ENCODE measurements at regions not wholly inside any gene's neighbourhood (a gene's known extent, or its start where the extent isn't known, plus 50 kb on each side); places are given as distances from the start of the nearest gene placed in this dataset.

DNA sequence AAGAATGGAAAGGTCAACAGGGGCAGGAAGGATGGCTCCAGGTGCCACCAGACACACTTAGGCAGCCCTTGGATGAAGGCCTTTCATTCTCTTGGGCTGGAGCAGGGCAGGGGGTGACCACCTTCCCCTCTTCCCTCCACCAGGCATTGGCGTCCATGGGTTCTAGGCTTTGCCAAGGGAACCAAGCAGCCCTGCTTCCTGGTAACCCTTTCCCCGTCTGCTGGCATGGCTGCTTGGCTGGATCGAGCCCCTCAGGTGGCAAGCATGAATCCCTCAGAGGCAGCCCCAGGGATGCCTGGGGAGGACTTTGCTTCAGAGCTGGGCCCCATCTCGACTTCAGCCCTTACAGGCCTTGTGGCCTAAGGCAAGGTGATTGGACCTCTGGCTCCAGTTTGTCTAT is 185.1 kb upstream of the SYT13 start:
- Histone ChIP-seq H3K36me3 (ENCODE audit: low read depth) (no peaks in the 10 kb centered on the region), H3K4me1 (ENCODE audit: insufficient read depth, poor library complexity, severe bottlenecking) (no peaks in the 10 kb centered on the region), H3K4me3 (ENCODE audit: severe bottlenecking) (no peak overlapping the region), H3K9me3 (ENCODE audit: severe bottlenecking) (no peaks in the 10 kb centered on the region), H3K27me3 (ENCODE audit: insufficient read depth, poor library complexity, severe bottlenecking) (peaks cover 2% of the 10 kb centered on the region), H3K27ac (ENCODE audit: poor library complexity, severe bottlenecking) (no peak overlapping the region)
- ATAC-seq (ENCODE audit: low read depth) (no peak), DNase-seq (ENCODE audit: low spot score) (no peak)
- TF ChIP-seq, protein P1, sequence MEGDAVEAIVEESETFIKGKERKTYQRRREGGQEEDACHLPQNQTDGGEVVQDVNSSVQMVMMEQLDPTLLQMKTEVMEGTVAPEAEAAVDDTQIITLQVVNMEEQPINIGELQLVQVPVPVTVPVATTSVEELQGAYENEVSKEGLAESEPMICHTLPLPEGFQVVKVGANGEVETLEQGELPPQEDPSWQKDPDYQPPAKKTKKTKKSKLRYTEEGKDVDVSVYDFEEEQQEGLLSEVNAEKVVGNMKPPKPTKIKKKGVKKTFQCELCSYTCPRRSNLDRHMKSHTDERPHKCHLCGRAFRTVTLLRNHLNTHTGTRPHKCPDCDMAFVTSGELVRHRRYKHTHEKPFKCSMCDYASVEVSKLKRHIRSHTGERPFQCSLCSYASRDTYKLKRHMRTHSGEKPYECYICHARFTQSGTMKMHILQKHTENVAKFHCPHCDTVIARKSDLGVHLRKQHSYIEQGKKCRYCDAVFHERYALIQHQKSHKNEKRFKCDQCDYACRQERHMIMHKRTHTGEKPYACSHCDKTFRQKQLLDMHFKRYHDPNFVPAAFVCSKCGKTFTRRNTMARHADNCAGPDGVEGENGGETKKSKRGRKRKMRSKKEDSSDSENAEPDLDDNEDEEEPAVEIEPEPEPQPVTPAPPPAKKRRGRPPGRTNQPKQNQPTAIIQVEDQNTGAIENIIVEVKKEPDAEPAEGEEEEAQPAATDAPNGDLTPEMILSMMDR (IDR thresholded peaks at IDR 0.05; ENCODE audit: poor library complexity, severe bottlenecking), result no peak

DNA sequence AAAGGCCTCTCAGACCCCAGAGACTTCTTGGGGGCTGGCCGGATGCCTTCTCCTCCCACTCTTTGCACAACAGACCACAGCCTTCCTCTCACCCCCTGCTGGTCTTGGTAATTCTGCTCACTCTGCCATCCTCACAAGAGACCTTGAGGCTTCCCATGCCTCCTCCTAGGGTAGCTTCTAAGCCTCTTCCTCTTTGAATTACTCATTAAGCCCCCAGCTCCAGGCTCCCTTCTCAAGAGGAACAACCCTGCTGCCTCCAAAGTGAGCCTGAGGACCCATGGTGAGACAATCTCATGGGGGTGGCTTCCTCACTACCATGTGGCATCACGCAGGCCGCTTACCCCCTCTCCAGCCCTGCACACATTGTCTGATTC is 184.6 kb upstream of the SYT13 start:
- H3K4me1 ChIP-seq (ENCODE audit: insufficient read depth, poor library complexity, severe bottlenecking), result no peaks in the 10 kb centered on the region
- H3K27me3 ChIP-seq (ENCODE audit: insufficient read depth, poor library complexity, severe bottlenecking), result peaks cover 2% of the 10 kb centered on the region
- H3K27ac ChIP-seq (ENCODE audit: poor library complexity, severe bottlenecking), result no peak overlapping the region
- H3K4me3 ChIP-seq (ENCODE audit: severe bottlenecking), result no peak overlapping the region
- TF ChIP-seq, protein P1 (IDR thresholded peaks at IDR 0.05; ENCODE audit: poor library complexity, severe bottlenecking), result no peak
- no peaks in the 10 kb centered on the region for H3K9me3 ChIP-seq (ENCODE audit: severe bottlenecking)
- H3K36me3 ChIP-seq (ENCODE audit: low read depth), result no peaks in the 10 kb centered on the region
- no peak for DNase-seq (ENCODE audit: low spot score)
- ATAC-seq (ENCODE audit: low read depth), result no peak

DNA sequence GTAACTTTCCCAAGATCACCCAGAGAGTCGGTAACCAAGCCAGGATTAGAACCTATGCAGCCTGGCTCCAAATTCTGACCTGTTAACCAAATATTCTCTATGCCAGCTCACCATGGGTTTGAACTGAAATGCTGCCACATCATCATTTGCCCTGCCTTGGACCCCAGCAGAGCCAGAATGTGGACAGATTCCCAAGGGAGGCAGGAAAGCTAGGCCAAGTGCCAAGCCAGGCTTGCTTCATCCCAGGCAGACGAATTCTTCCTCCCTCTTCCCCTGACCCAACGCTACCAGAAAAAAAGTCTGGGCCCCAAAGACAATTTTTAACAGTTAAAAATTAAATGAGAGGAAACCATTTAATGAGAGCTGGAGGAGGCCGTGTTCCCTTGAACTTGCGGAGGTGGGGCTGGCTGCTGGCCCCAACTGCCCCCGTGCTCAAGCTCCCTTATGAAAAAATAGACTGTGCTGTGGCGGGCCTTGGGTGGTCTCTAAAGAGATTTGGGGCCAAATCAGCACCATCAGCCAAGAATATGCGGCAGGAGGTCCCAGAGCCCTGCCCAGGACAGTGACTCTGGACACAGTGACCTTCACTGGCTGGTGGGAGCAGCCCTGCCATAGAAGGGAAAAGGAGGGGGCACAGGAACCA is 184.1 kb upstream of the SYT13 start:
- Histone ChIP-seq H3K27me3 (ENCODE audit: insufficient read depth, poor library complexity, severe bottlenecking) (peaks cover 2% of the 10 kb centered on the region), H3K9me3 (ENCODE audit: severe bottlenecking) (no peaks in the 10 kb centered on the region), H3K36me3 (ENCODE audit: low read depth) (no peaks in the 10 kb centered on the region), H3K27ac (ENCODE audit: poor library complexity, severe bottlenecking) (no peak overlapping the region), H3K4me3 (ENCODE audit: severe bottlenecking) (no peak overlapping the region), H3K4me1 (ENCODE audit: insufficient read depth, poor library complexity, severe bottlenecking) (no peaks in the 10 kb centered on the region)
- DNase-seq (ENCODE audit: low spot score) (no peak), ATAC-seq (ENCODE audit: low read depth) (no peak)
- TF ChIP-seq, protein P1 (IDR thresholded peaks at IDR 0.05; ENCODE audit: poor library complexity, severe bottlenecking), result no peak

DNA sequence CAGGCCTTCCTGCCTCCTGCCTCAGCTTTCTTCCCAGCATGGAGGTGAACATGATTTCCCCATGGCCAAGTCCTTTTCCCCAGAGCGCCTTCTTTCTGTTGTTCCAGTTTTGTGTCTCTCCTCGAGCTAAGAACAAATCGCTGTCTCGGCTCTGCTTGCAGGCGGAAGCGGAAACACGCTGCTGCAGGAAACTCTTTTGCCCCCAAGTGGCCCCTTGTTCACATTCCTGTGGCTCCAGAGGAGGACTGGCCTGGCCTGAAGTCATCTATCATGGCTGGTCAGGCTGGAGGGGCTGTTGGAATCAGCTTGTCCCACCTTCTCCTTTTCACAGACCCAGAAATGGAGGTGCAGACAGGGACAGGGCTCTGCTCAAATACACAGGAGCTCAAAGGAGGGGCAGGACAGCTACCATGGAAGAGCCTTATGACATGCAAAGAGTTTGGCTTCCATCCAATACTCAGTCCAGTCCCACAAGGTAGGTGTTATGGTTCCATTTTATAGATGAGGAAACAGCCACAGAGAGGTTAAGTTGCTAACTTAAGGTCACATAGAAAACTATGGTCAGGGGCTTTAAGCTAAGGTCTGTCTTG is 182.2 kb upstream of the SYT13 start:
- no peaks in the 10 kb centered on the region for H3K36me3 ChIP-seq (ENCODE audit: low read depth)
- H3K9me3 ChIP-seq (ENCODE audit: severe bottlenecking), result no peaks in the 10 kb centered on the region
- peaks cover 2% of the 10 kb centered on the region for H3K27me3 ChIP-seq (ENCODE audit: insufficient read depth, poor library complexity, severe bottlenecking)
- H3K27ac ChIP-seq (ENCODE audit: poor library complexity, severe bottlenecking), result no peak overlapping the region
- ATAC-seq (ENCODE audit: low read depth) (no peak), DNase-seq (ENCODE audit: low spot score) (no peak)
- TF ChIP-seq, protein P1 (IDR thresholded peaks at IDR 0.05; ENCODE audit: poor library complexity, severe bottlenecking), result no peak
- H3K4me3 ChIP-seq (ENCODE audit: severe bottlenecking), result no peak overlapping the region
- H3K4me1 ChIP-seq (ENCODE audit: insufficient read depth, poor library complexity, severe bottlenecking), result no peaks in the 10 kb centered on the region

DNA sequence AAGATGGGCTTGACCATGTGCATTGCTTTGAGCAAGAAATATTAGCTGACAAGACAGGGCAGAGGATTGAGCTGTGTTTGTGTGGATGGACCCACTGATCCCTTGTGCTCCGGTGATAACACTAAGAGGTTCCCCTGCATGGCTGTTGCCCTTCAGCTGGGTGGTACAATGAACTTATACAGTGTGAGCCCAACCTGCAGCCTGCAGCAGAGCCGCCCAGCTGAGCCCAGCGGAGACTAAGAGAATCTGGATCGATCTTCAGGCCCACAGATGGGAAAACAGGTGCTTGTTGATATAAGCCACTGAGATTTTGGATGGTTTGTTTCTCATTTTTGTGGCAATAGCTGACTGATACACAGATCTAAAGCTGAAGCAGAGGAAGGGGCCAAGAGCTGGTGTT is 177.4 kb upstream of the SYT13 start:
- TF ChIP-seq, protein P1 (IDR thresholded peaks at IDR 0.05; ENCODE audit: poor library complexity, severe bottlenecking), result no peak
- DNase-seq (ENCODE audit: low spot score), result no peak

More for the DNA sequence above, 177.4 kb upstream of the SYT13 start:
- no peak overlapping the region for H3K27ac ChIP-seq (ENCODE audit: poor library complexity, severe bottlenecking)
- no peaks in the 10 kb centered on the region for H3K4me1 ChIP-seq (ENCODE audit: insufficient read depth, poor library complexity, severe bottlenecking)
- H3K36me3 ChIP-seq (ENCODE audit: low read depth), result no peaks in the 10 kb centered on the region
- H3K9me3 ChIP-seq (ENCODE audit: severe bottlenecking), result no peaks in the 10 kb centered on the region
- no peak for ATAC-seq (ENCODE audit: low read depth)
- no peak overlapping the region for H3K4me3 ChIP-seq (ENCODE audit: severe bottlenecking)
- no peaks in the 10 kb centered on the region for H3K27me3 ChIP-seq (ENCODE audit: insufficient read depth, poor library complexity, severe bottlenecking)

Measured in RWPE2 (cell line).